HEK293 (cell line): ENCODE measurements at regions not wholly inside any gene's neighbourhood (a gene's known extent, or its start where the extent isn't known, plus 50 kb on each side); places are given as distances from the start of the nearest gene placed in this dataset.
A peak's percentile ranks its signal among the peaks of the same experiment; 100 is the strongest.

Source experiments
- CTCF ChIA-PET: fragments of 350-600 bp; formaldehyde crosslinking; extraction: SDS; loops from one replicate; lab custom pipeline; 2021; ENCODE audit warnings: antibody characterized with exemption; lab: Yijun Ruan, JAX
- POLR2A ChIA-PET: fragments of 300-600 bp; formaldehyde crosslinking; extraction: SDS; loops from one replicate; lab custom pipeline; 2020; ENCODE audit warnings: antibody characterized with exemption, inconsistent platforms; lab: Yijun Ruan, JAX
- H3K27ac ChIP-seq: fragments of 200-500 bp; sonication (Bioruptor generic); 2 replicates; pipeline ENCODE4 v1.5.1; 2014; ENCODE audit warnings: low read depth, low read length, control low read depth, inconsistent platforms; ENCODE audit errors: extremely low read depth
- H3K36me3 ChIP-seq, 2 experiments: fragments of 200-500 bp in 1 of 2; sonication (Bioruptor generic) in 1 of 2; 1 replicate in 1 of 2; 2 replicates in 1 of 2; pipeline ENCODE4 v1.5.1; 2014 to 2017; ENCODE audit warnings: inconsistent platforms in 2 of 2, low read length in 2 of 2; ENCODE audit not compliant: control insufficient read depth in 2 of 2, insufficient read depth in 1 of 2
- H3K4me1 ChIP-seq: fragments of 200-500 bp; sonication (Bioruptor generic); 2 replicates; pipeline ENCODE4 v1.5.1; 2014; ENCODE audit warnings: mild to moderate bottlenecking, low read length, inconsistent platforms; ENCODE audit not compliant: control insufficient read depth, insufficient read depth
- H3K4me3 ChIP-seq: 2 replicates; pipeline ENCODE4 v1.5.1; 2011; ENCODE audit warnings: low read depth, mild to moderate bottlenecking, control low read depth, low read length, moderate library complexity
- H3K9me3 ChIP-seq: fragments of 200-500 bp; sonication (Bioruptor generic); 2 replicates; pipeline ENCODE4 v1.5.1; 2014; ENCODE audit warnings: low read depth, low read length, inconsistent platforms; ENCODE audit not compliant: control insufficient read depth, insufficient read depth
- KLF16 ChIP-seq: fragments of 450-650 bp; formaldehyde crosslinking; IDR thresholded peaks from 2 replicates; pipeline ENCODE4 v1.5.1; 2017; ENCODE audit warnings: missing biosample characterization, missing genetic modification characterization
- PRDM4 ChIP-seq: fragments of 450-650 bp; formaldehyde crosslinking; IDR thresholded peaks from 2 replicates; pipeline ENCODE4 v1.5.1; 2017; ENCODE audit warnings: missing biosample characterization, missing genetic modification characterization
- SCRT2 ChIP-seq: fragments of 450-650 bp; formaldehyde crosslinking; IDR thresholded peaks from 2 replicates; pipeline ENCODE4 v1.5.1; 2016; ENCODE audit warnings: missing biosample characterization, missing genetic modification characterization
- ZBTB11 ChIP-seq: fragments of 450-650 bp; formaldehyde crosslinking; conservative IDR thresholded peaks from 2 replicates; pipeline ENCODE4 v1.5.1; 2016; ENCODE audit warnings: low read depth, missing biosample characterization, missing genetic modification characterization
- ZBTB17 ChIP-seq: fragments of 450-650 bp; formaldehyde crosslinking; IDR thresholded peaks from 2 replicates; pipeline ENCODE4 v1.5.1; 2016; ENCODE audit warnings: missing biosample characterization, missing genetic modification characterization
- ZBTB20 ChIP-seq: fragments of 450-650 bp; formaldehyde crosslinking; IDR thresholded peaks from 2 replicates; pipeline ENCODE4 v1.5.1; 2016; ENCODE audit warnings: missing biosample characterization, missing genetic modification characterization
- ZBTB21 ChIP-seq: fragments of 450-650 bp; formaldehyde crosslinking; IDR thresholded peaks from 2 replicates; pipeline ENCODE4 v1.5.1; 2017; ENCODE audit warnings: missing biosample characterization, missing genetic modification characterization
- ZBTB26 ChIP-seq: fragments of 450-650 bp; formaldehyde crosslinking; optimal IDR thresholded peaks from 2 replicates; pipeline ENCODE3; 2016; ENCODE audit warnings: missing biosample characterization, mild to moderate bottlenecking, missing genetic modification characterization
- ZNF10 ChIP-seq: fragments of 450-650 bp; formaldehyde crosslinking; IDR thresholded peaks from 2 replicates; pipeline ENCODE4 v1.5.1; 2017; ENCODE audit warnings: missing biosample characterization, missing genetic modification characterization
- ZNF174 ChIP-seq: fragments of 450-650 bp; formaldehyde crosslinking; IDR thresholded peaks from 2 replicates; pipeline ENCODE4 v1.5.0; 2017; ENCODE audit warnings: missing biosample characterization, mild to moderate bottlenecking, missing genetic modification characterization
- ZNF274 ChIP-seq, 2 experiments: fragments of 200-500 bp in 1 of 2; fragments of 450-650 bp in 1 of 2; sonication (Bioruptor generic) in 1 of 2; formaldehyde crosslinking in 1 of 2; IDR thresholded peaks; 2 replicates each; pipeline versions ENCODE4 v1.5.1 to v1.6.1; 2014 to 2016; ENCODE audit warnings: borderline replicate concordance in 1 of 2, inconsistent platforms in 1 of 2, low read length in 1 of 2, missing biosample characterization in 1 of 2, missing genetic modification characterization in 1 of 2
- ZNF366 ChIP-seq: fragments of 450-650 bp; formaldehyde crosslinking; conservative IDR thresholded peaks from 2 replicates; pipeline ENCODE4 v1.5.1; 2016; ENCODE audit warnings: missing biosample characterization, missing genetic modification characterization
- ZNF394 ChIP-seq: fragments of 450-650 bp; formaldehyde crosslinking; IDR thresholded peaks from 2 replicates; pipeline ENCODE4 v1.5.1; 2016; ENCODE audit warnings: missing biosample characterization, missing genetic modification characterization, mild to moderate bottlenecking, moderate library complexity, borderline replicate concordance
- ZNF426 ChIP-seq: fragments of 450-650 bp; formaldehyde crosslinking; IDR thresholded peaks from 2 replicates; pipeline ENCODE4 v1.5.1; 2017; ENCODE audit warnings: missing biosample characterization, missing genetic modification characterization, mild to moderate bottlenecking, inconsistent platforms, moderate library complexity
- ZNF488 ChIP-seq: fragments of 450-650 bp; formaldehyde crosslinking; IDR thresholded peaks from 2 replicates; pipeline ENCODE4 v1.5.1; 2016; ENCODE audit warnings: missing biosample characterization, missing genetic modification characterization
- ZNF518A ChIP-seq: fragments of 450-650 bp; formaldehyde crosslinking; conservative IDR thresholded peaks from 2 replicates; pipeline ENCODE4 v1.5.1; 2016; ENCODE audit warnings: low read depth, missing biosample characterization, missing genetic modification characterization
- ZNF549 ChIP-seq: fragments of 450-650 bp; IDR thresholded peaks from 2 replicates; pipeline ENCODE4 v1.5.1; 2018; ENCODE audit warnings: missing biosample characterization, missing genetic modification characterization, mild to moderate bottlenecking, inconsistent platforms, moderate library complexity
- ZNF555 ChIP-seq: fragments of 450-650 bp; formaldehyde crosslinking; conservative IDR thresholded peaks from 2 replicates; pipeline ENCODE4 v1.5.1; 2017; ENCODE audit warnings: missing biosample characterization, mild to moderate bottlenecking, missing genetic modification characterization, inconsistent platforms
- ZNF623 ChIP-seq: fragments of 450-650 bp; formaldehyde crosslinking; IDR thresholded peaks from 2 replicates; pipeline ENCODE4 v1.5.1; 2016; ENCODE audit warnings: missing biosample characterization, missing genetic modification characterization
- ZNF747 ChIP-seq: fragments of 450-650 bp; formaldehyde crosslinking; IDR thresholded peaks from 2 replicates; pipeline ENCODE4 v1.5.1; 2016; ENCODE audit warnings: missing biosample characterization, missing genetic modification characterization
- ZSCAN18 ChIP-seq: fragments of 450-650 bp; formaldehyde crosslinking; IDR thresholded peaks from 2 replicates; pipeline ENCODE4 v1.5.1; 2016; ENCODE audit warnings: missing biosample characterization, missing genetic modification characterization
- ZXDB ChIP-seq: fragments of 450-650 bp; formaldehyde crosslinking; IDR thresholded peaks from 2 replicates; pipeline ENCODE4 v1.5.1; 2016; ENCODE audit warnings: missing biosample characterization, missing genetic modification characterization

DNA sequence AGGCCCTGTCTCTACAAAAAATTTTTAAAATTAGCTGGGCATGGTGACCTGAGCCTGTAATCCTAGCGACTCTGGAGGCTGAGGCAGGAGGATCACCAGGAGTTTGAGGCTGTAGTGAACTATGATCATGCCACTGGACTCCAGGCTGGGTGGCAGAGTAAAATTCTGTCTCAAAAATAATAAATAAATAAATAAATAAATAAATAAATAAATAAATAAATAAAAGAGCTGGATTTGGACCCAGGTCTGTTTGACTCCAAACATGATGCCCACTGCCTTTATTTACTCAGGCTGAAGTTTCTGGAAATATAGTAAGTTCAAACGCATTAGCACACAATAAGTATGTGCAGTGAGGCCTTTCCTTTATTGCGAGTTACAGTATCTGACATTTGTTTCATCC, 75.0 kb downstream of the THNSL2 start (continued):
- TF ChIP-seq ZNF518A (tag by site-specific recombination) (peak; percentile 60; the same call in 1 of the 2 replicates), ZBTB21 (tag by site-specific recombination) (no peak), ZNF623 (tag by site-specific recombination) (0 out of 2 replicates have a peak, but pooled peaks have one; percentile 10), ZNF10 (tag by site-specific recombination) (no peak), ZSCAN18 (tag by site-specific recombination) (no peak), ZNF747 (tag by site-specific recombination) (no peak), ZBTB11 (0 out of 2 replicates have a peak, but pooled peaks have one; percentile 36), ZNF426 (tag by site-specific recombination) (peak; percentile 43), ZNF555 (tag by site-specific recombination) (peak; percentile 35), ZNF549 (tag by site-specific recombination) (no peak), ZBTB17 (tag by site-specific recombination) (no peak), ZNF366 (tag by site-specific recombination) (no peak), ZBTB20 (tag by site-specific recombination) (no peak), ZBTB26 (tag by site-specific recombination) (no peak), ZNF394 (peak; percentile 62; the same call in 1 of the 2 replicates)

DNA sequence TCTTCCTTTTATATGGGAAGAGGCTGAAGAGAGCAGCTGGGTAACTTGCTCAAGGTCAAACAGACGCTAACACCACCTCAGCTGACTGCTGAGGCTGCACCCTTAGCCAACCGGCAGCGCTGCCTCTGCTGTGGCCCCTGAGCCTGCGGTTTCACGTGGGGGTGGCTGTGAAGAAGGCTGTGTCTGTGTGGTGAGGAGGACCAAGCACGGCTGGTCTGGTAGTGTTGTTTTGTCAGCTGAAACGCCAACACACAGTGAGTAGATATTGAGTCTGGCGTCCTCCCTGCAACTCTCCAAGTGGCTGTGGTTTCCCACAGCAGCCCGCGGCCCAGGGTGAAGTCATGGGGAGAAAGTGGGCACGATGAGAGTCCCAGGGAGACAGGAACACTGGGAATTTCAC, 69.6 kb downstream of the THNSL2 start:
- no peaks in the 10 kb centered on the region for H3K4me1 ChIP-seq
- ChIA-PET POLR2A (no interaction called here), CTCF (interaction anchor here (0.9 kb wide), 1 partner anchor 49 kb away, joined by 3 read pairs; no protein-coding TSS in a partner anchor)
- no peak overlapping the region for H3K4me3 ChIP-seq
- no peaks in the 10 kb centered on the region for H3K9me3 ChIP-seq
- H3K36me3 ChIP-seq, result no peaks in the 10 kb centered on the region
- no peak overlapping the region for H3K27ac ChIP-seq
- no peak for TF ChIP-seq ZNF174 (tag by site-specific recombination)
- no peak for TF ChIP-seq SCRT2 (tag by site-specific recombination)
- TF ChIP-seq ZNF488 (tag by site-specific recombination), result no peak
- TF ChIP-seq ZNF274 (IDR thresholded peaks at IDR 0.05; ENCODE audit: low read length), result no peak
- no peak for TF ChIP-seq ZNF274 (tag by site-specific recombination; IDR thresholded peaks at IDR 0.05; ENCODE audit: borderline replicate concordance)
- no peak for TF ChIP-seq KLF16 (tag by site-specific recombination)
- no peak for TF ChIP-seq ZXDB (tag by site-specific recombination)
- no peak for TF ChIP-seq PRDM4 (tag by site-specific recombination)
